HL-60 (cell line): ENCODE measurements at regions not wholly inside any gene's neighbourhood (a gene's known extent, or its start where the extent isn't known, plus 50 kb on each side); places are given as distances from the start of the nearest gene placed in this dataset.

Experiments used
- CTCF ChIP-seq: IDR thresholded peaks from one replicate; pipeline ENCODE4 v1.5.1; 2011; ENCODE audit warnings: low read length, control low read depth, inconsistent platforms; ENCODE audit not compliant: insufficient read depth
- REST ChIP-seq: IDR thresholded peaks from 2 replicates; pipeline ENCODE4 v1.6.1; 2012; ENCODE audit warnings: low read depth; ENCODE audit not compliant: insufficient replicate concordance

DNA sequence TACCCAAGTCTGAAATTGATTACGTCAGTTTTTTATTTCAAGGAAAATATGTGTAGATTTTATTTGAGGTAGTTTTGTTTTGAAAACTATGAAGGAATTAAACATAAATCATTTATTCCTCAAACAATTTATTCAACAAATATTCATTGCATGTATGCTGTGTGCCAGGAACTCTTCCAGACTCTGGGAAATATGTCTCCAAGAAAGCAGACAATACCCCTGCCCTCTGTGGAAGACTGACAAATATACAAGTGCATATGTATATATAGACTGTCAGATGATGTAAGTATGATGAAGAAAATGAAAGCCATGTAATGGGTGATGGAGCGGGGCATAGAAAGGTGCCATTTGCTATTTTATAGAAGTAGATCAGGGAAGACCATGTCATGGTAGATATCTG is 889.5 kb downstream of the USP25 start:
- TF ChIP-seq CTCF: no peak
- TF ChIP-seq REST: no peak
